WTC11 (cell line): ENCODE measurements at regions not wholly inside any gene's neighbourhood (a gene's known extent, or its start where the extent isn't known, plus 50 kb on each side); places are given as distances from the start of the nearest gene placed in this dataset.

Source experiments
- ATAC-seq: fragments of 200-7000 bp; cut with Tn5 transposase; 2 replicates; pipeline ENCODE4 v1.10.0; 2021; ENCODE audit warnings: mild to moderate bottlenecking, moderate library complexity
- CTCF ChIA-PET: fragments of 300-600 bp; sonication (Branson Sonifier 250); formaldehyde crosslinking; loops from one replicate; lab custom pipeline; 2021; ENCODE audit warnings: antibody characterized with exemption; lab: Charles Lee
- POLR2A ChIA-PET: fragments of 350-600 bp; sonication (Branson Sonifier 250); formaldehyde crosslinking; loops from one replicate; lab custom pipeline; 2021; ENCODE audit warnings: antibody characterized with exemption; lab: Charles Lee
- DNase-seq: peaks from one replicate; pipeline ENCODE4 v3.0.0; 2021; ENCODE audit warnings: low spot score
- H3K27ac Mint-ChIP-seq: 2 replicates; pipeline ENCODE4 v1.8.0; 2021; ENCODE audit warnings: mixed read lengths
- H3K27me3 Mint-ChIP-seq: 2 replicates; pipeline ENCODE4 v1.8.0; 2021; ENCODE audit warnings: low read depth, mild to moderate bottlenecking, moderate library complexity, mixed read lengths
- H3K36me3 Mint-ChIP-seq: 2 replicates; pipeline ENCODE4 v1.8.0; 2021; ENCODE audit warnings: mixed read lengths
- H3K4me1 Mint-ChIP-seq: 2 replicates; pipeline ENCODE4 v1.8.0; 2022; ENCODE audit warnings: mixed read lengths
- H3K4me3 Mint-ChIP-seq: 2 replicates; pipeline ENCODE4 v1.8.0; 2021; ENCODE audit warnings: mild to moderate bottlenecking, moderate library complexity, mixed read lengths
- H3K9me3 Mint-ChIP-seq: 2 replicates; pipeline ENCODE4 v1.8.0; 2021; ENCODE audit warnings: mixed read lengths
- CBFB ChIP-seq: sonication (generic); formaldehyde crosslinking; IDR thresholded peaks from 2 replicates; pipeline ENCODE4 v1.8.1; 2022; ENCODE audit warnings: mild to moderate bottlenecking, low read depth, missing genetic modification reagents
- CREB1 ChIP-seq: sonication (generic); formaldehyde crosslinking; IDR thresholded peaks from 2 replicates; pipeline ENCODE4 v1.8.0; 2023; ENCODE audit warnings: mild to moderate bottlenecking, missing genetic modification reagents
- EMX1 ChIP-seq: fragments of 250-450 bp; sonication (Bioruptor Pico); IDR thresholded peaks from 2 replicates; pipeline ENCODE4 v1.8.0; 2021; ENCODE audit warnings: mild to moderate bottlenecking
- GABPB1 ChIP-seq: sonication (generic); formaldehyde crosslinking; IDR thresholded peaks from 2 replicates; pipeline ENCODE4 v1.8.1; 2023; ENCODE audit warnings: mild to moderate bottlenecking, missing genetic modification reagents
- IRF2 ChIP-seq: sonication (generic); formaldehyde crosslinking; IDR thresholded peaks from 2 replicates; pipeline ENCODE4 v1.8.0; 2022; ENCODE audit warnings: low read depth, missing genetic modification reagents, borderline replicate concordance
- KAT7 ChIP-seq: sonication (generic); formaldehyde crosslinking; IDR thresholded peaks from 2 replicates; pipeline ENCODE4 v1.8.1; 2023; ENCODE audit warnings: missing genetic modification reagents, mild to moderate bottlenecking, borderline replicate concordance
- MXD4 ChIP-seq: fragments of 250-450 bp; sonication (Bioruptor Pico); IDR thresholded peaks from 2 replicates; pipeline ENCODE4 v1.8.0; 2021; ENCODE audit warnings: mild to moderate bottlenecking, moderate library complexity, borderline replicate concordance
- NR1H2 ChIP-seq: sonication (generic); formaldehyde crosslinking; IDR thresholded peaks from 2 replicates; pipeline ENCODE4 v1.9.0; 2021; ENCODE audit warnings: mild to moderate bottlenecking, moderate library complexity, missing genetic modification reagents
- NR3C1 ChIP-seq: sonication (generic); formaldehyde crosslinking; conservative IDR thresholded peaks from 2 replicates; pipeline ENCODE4 v1.8.1; 2023; ENCODE audit warnings: low read depth, mild to moderate bottlenecking, missing genetic modification reagents
- RELA ChIP-seq: sonication (generic); formaldehyde crosslinking; IDR thresholded peaks from 2 replicates; pipeline ENCODE4 v1.8.1; 2022; ENCODE audit warnings: missing genetic modification reagents, mild to moderate bottlenecking, borderline replicate concordance
- RORB ChIP-seq: fragments of 250-450 bp; sonication (Bioruptor Pico); IDR thresholded peaks from 2 replicates; pipeline ENCODE4 v1.9.0; 2021; ENCODE audit warnings: mild to moderate bottlenecking
- SOX15 ChIP-seq: fragments of 250-450 bp; sonication (Bioruptor Pico); IDR thresholded peaks from 2 replicates; pipeline ENCODE4 v1.9.0; 2021; ENCODE audit warnings: mild to moderate bottlenecking
- ZNF219 ChIP-seq: sonication (generic); formaldehyde crosslinking; IDR thresholded peaks from 2 replicates; pipeline ENCODE4 v1.8.0; 2023; ENCODE audit warnings: missing genetic modification reagents, mild to moderate bottlenecking, borderline replicate concordance
- ZNF263 ChIP-seq: sonication (generic); formaldehyde crosslinking; IDR thresholded peaks from 2 replicates; pipeline ENCODE4 v1.8.1; 2022; ENCODE audit warnings: low read depth, mild to moderate bottlenecking, moderate library complexity, missing genetic modification reagents
- ZNF317 ChIP-seq: sonication (generic); formaldehyde crosslinking; IDR thresholded peaks from 2 replicates; pipeline ENCODE4 v1.8.1; 2023; ENCODE audit warnings: low read depth, mild to moderate bottlenecking, moderate library complexity, missing genetic modification reagents, borderline replicate concordance
- ZNF416 ChIP-seq: fragments of 250-450 bp; sonication (Bioruptor Pico); IDR thresholded peaks from 2 replicates; pipeline ENCODE4 v1.9.0; 2021; ENCODE audit warnings: mild to moderate bottlenecking, inconsistent platforms
- ZNF423 ChIP-seq: fragments of 250-450 bp; sonication (Bioruptor Pico); IDR thresholded peaks from 2 replicates; pipeline ENCODE4 v2.1.2; 2022; ENCODE audit warnings: mild to moderate bottlenecking, moderate library complexity
- TF ChIP-seq, protein P1 (sequence below): sonication (generic); formaldehyde crosslinking; IDR thresholded peaks from 2 replicates; pipeline ENCODE4 v1.8.1; 2023; ENCODE audit warnings: mild to moderate bottlenecking, missing genetic modification reagents, borderline replicate concordance
- TF ChIP-seq, protein P2 (sequence below): fragments of 250-450 bp; sonication (Bioruptor Pico); IDR thresholded peaks from 2 replicates; pipeline ENCODE4 v1.9.0; 2021; ENCODE audit warnings: moderate library complexity, mild to moderate bottlenecking, inconsistent platforms, borderline replicate concordance
- TF ChIP-seq, protein P3 (sequence below): sonication (generic); formaldehyde crosslinking; IDR thresholded peaks from 2 replicates; pipeline ENCODE4 v1.8.1; 2022; ENCODE audit warnings: mild to moderate bottlenecking, missing genetic modification reagents, moderate library complexity, borderline replicate concordance
- TF ChIP-seq, protein P4 (sequence below): fragments of 250-450 bp; sonication (Bioruptor Pico); IDR thresholded peaks from 2 replicates; pipeline ENCODE4 v2.1.2; 2022; ENCODE audit warnings: mild to moderate bottlenecking, moderate library complexity

DNA sequence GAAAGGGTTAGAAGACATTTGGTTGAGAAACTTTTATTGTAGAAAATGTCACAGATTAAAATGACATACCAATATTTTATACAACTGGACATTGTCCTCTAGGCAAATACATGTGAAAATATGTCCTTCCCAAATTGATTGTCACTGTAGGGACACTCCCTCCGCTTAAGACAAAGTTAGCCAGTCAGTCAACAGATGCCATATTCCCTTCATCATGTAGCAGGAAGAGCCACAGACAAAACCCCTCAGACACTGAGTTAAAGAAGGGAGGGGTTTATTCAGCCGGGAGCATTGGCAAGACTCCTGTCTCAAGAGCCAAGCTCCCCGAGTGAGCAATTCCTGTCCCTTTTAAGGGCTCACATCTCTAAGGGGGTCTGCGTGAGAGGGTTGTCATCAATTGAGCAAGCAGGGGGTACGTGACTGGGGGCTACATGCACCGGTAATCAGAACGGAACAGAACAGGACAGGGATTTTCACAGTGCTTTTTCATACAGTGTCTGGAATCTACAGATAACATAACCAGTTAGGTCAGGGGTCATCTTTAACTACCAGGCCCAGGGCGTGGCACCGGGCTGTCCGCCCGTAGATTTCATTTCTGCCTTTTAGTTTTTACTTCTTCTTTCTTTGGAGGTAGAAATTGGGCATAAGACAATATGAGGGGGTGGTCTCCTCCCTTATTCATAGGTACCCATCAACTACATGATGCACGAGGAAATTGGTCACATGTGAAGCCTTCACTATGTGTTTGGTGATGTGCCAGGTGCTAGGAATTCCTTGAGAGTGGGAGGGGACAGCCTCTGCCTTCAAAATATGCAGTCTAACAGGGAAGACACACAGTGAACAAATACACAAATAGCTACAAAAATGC, 155.7 kb upstream of the CDYL start (continued):
- TF ChIP-seq, protein P1, sequence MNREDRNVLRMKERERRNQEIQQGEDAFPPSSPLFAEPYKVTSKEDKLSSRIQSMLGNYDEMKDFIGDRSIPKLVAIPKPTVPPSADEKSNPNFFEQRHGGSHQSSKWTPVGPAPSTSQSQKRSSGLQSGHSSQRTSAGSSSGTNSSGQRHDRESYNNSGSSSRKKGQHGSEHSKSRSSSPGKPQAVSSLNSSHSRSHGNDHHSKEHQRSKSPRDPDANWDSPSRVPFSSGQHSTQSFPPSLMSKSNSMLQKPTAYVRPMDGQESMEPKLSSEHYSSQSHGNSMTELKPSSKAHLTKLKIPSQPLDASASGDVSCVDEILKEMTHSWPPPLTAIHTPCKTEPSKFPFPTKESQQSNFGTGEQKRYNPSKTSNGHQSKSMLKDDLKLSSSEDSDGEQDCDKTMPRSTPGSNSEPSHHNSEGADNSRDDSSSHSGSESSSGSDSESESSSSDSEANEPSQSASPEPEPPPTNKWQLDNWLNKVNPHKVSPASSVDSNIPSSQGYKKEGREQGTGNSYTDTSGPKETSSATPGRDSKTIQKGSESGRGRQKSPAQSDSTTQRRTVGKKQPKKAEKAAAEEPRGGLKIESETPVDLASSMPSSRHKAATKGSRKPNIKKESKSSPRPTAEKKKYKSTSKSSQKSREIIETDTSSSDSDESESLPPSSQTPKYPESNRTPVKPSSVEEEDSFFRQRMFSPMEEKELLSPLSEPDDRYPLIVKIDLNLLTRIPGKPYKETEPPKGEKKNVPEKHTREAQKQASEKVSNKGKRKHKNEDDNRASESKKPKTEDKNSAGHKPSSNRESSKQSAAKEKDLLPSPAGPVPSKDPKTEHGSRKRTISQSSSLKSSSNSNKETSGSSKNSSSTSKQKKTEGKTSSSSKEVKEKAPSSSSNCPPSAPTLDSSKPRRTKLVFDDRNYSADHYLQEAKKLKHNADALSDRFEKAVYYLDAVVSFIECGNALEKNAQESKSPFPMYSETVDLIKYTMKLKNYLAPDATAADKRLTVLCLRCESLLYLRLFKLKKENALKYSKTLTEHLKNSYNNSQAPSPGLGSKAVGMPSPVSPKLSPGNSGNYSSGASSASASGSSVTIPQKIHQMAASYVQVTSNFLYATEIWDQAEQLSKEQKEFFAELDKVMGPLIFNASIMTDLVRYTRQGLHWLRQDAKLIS (CRISPR knock-in tag): no peak
- TF ChIP-seq ZNF416 (no peak), NR1H2 (CRISPR knock-in tag) (no peak), MXD4 (CRISPR knock-in tag) (no peak)

DNA sequence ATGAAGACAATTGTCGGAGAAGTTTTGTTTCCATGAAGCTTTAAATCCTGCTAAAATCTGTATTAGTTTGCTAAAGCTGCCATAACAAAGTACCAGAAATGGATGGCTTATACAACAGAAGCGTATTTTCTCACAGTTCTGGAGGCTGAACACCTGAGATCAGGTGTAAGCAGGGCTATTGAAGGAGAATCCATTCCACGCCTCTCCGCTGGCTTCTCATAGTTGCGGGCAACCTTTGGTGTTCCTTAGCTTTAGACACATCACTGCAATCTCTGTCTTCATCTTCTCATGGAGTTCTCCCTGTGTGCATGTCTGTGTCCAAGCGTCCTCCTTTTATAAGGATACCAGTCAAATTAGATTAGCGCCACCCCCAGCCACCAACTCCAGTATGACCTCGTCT, 159.9 kb upstream of the CDYL start:
- no peak for TF ChIP-seq CREB1 (CRISPR knock-in tag)
- TF ChIP-seq NR3C1: no peak
- TF ChIP-seq, all 79 proteins: peak for 0
- ChIA-PET CTCF (no interaction called here), POLR2A (no interaction called here)
- Mint-ChIP-seq H3K27ac (no peak overlapping the region), H3K27me3 (peaks cover 2% of the 10 kb centered on the region; the same call in 1 of the 2 replicates), H3K4me3 (no peak overlapping the region), H3K4me1 (peaks cover 9% of the 10 kb centered on the region), H3K9me3 (peaks cover 11% of the 10 kb centered on the region), H3K36me3 (no peaks in the 10 kb centered on the region)
- no peak for DNase-seq
- ATAC-seq: no peak

DNA sequence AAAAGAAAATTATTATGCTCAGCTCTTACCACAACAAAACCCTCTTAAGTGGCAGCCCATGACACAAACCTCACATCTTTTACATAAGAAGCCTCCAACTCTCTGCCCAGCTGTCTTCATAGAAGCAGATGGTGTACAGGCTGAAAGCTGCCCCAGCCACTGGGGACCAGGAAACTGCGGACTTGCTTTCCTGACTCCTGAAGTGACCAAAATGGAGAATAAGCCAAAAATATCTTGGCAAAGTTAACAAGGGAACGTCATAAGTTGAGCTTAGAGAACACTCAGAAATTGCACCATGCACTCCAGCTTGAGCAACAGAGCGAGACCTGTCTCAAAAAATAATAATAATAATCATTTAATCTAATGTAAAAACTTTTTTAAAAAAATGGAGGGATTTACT, 160.3 kb upstream of the CDYL start:
- DNase-seq: no peak
- Mint-ChIP-seq H3K27ac (no peak overlapping the region), H3K4me1 (peaks cover 9% of the 10 kb centered on the region), H3K4me3 (no peak overlapping the region), H3K9me3 (peaks cover 11% of the 10 kb centered on the region), H3K36me3 (no peaks in the 10 kb centered on the region), H3K27me3 (peaks cover 2% of the 10 kb centered on the region; the same call in 1 of the 2 replicates)
- TF ChIP-seq, protein P2, sequence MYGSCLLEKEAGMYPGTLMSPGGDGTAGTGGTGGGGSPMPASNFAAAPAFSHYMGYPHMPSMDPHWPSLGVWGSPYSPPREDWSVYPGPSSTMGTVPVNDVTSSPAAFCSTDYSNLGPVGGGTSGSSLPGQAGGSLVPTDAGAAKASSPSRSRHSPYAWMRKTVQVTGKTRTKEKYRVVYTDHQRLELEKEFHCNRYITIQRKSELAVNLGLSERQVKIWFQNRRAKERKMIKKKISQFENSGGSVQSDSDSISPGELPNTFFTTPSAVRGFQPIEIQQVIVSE: no peak
- no peak for ATAC-seq
- CTCF ChIA-PET: no interaction called here
- POLR2A ChIA-PET: no interaction called here

DNA sequence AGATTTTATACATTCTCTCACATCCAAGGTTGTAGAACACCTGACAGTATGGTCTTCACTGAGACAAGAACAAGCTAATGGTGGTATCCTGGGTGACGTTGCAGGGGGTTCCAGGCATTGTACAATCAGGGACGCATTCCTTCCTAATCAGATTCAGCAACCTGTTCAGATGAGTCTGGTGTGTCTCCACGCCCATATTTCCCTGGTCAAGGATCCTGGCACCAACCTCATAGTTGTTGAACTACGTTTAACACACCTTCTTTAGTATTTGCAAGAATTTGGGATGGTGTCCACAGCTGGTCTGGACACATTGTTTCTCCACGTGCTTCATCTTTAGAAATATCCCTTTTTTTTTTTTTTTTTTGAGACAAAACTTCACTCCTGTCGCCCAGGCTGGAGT, 161.0 kb upstream of the CDYL start:
- Mint-ChIP-seq H3K4me3 (no peak overlapping the region), H3K27ac (no peak overlapping the region), H3K4me1 (peaks cover 7% of the 10 kb centered on the region), H3K9me3 (peaks cover 11% of the 10 kb centered on the region), H3K36me3 (no peaks in the 10 kb centered on the region), H3K27me3 (no peaks in the 10 kb centered on the region; the same call in 1 of the 2 replicates)
- ChIA-PET POLR2A (no interaction called here), CTCF (no interaction called here)
- DNase-seq (no peak), ATAC-seq (no peak)
- TF ChIP-seq KAT7 (CRISPR knock-in tag) (no peak), EMX1 (no peak), GABPB1 (no peak), CBFB (CRISPR knock-in tag) (no peak), RELA (CRISPR knock-in tag) (no peak), IRF2 (CRISPR knock-in tag) (no peak), ZNF219 (CRISPR knock-in tag) (no peak), SOX15 (no peak), ZNF423 (CRISPR knock-in tag) (no peak), ZNF263 (no peak), ZNF317 (CRISPR knock-in tag) (no peak), RORB (CRISPR knock-in tag) (no peak)
- TF ChIP-seq, protein P3, sequence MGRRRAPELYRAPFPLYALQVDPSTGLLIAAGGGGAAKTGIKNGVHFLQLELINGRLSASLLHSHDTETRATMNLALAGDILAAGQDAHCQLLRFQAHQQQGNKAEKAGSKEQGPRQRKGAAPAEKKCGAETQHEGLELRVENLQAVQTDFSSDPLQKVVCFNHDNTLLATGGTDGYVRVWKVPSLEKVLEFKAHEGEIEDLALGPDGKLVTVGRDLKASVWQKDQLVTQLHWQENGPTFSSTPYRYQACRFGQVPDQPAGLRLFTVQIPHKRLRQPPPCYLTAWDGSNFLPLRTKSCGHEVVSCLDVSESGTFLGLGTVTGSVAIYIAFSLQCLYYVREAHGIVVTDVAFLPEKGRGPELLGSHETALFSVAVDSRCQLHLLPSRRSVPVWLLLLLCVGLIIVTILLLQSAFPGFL (CRISPR knock-in tag): no peak
- TF ChIP-seq, protein P4, sequence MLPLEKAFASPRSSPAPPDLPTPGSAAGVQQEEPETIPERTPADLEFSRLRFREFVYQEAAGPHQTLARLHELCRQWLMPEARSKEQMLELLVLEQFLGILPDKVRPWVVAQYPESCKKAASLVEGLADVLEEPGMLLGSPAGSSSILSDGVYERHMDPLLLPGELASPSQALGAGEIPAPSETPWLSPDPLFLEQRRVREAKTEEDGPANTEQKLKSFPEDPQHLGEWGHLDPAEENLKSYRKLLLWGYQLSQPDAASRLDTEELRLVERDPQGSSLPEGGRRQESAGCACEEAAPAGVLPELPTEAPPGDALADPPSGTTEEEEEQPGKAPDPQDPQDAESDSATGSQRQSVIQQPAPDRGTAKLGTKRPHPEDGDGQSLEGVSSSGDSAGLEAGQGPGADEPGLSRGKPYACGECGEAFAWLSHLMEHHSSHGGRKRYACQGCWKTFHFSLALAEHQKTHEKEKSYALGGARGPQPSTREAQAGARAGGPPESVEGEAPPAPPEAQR (CRISPR knock-in tag): no peak
